ENCODE measurements at regions not wholly inside any gene's neighbourhood (a gene's known extent, or its start where the extent isn't known, plus 50 kb on each side); places are given as distances from the start of the nearest gene placed in this dataset.

DNA sequence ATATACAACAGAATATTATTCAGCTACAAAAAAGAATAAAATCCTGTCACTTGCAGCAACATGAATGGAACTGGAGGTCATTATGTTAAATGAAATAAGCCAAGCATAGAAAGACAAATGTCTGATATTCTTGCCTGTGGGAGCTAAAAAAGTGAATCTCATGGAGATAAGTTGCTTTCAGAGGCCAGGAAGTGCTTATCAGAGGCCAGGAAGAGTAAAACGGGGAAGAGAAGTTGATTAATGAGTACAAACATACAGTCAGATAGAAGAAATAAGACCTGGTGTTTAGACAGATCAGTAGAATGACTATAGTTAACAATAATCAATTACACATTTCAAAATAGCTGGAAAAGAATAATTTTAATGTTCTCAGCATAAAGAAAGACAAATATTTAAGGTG lies 54.4 kb upstream of the CPHXL start:
- Mint-ChIP-seq H3K36me3 (no peaks in the 10 kb centered on the region), H3K4me1 (no peaks in the 10 kb centered on the region), H3K27me3 (ENCODE audit: low read depth in 3 of 3) (peaks cover 7 to 15% (median 11%) of the 10 kb centered on the region in 3 donors), H3K9me3 (peaks cover 0 to 1% (median 0%) of the 10 kb centered on the region in 6 donors), H3K4me3 (no peak overlapping the region), H3K27ac (no peak overlapping the region)
- DNase-seq, result no peak

DNA sequence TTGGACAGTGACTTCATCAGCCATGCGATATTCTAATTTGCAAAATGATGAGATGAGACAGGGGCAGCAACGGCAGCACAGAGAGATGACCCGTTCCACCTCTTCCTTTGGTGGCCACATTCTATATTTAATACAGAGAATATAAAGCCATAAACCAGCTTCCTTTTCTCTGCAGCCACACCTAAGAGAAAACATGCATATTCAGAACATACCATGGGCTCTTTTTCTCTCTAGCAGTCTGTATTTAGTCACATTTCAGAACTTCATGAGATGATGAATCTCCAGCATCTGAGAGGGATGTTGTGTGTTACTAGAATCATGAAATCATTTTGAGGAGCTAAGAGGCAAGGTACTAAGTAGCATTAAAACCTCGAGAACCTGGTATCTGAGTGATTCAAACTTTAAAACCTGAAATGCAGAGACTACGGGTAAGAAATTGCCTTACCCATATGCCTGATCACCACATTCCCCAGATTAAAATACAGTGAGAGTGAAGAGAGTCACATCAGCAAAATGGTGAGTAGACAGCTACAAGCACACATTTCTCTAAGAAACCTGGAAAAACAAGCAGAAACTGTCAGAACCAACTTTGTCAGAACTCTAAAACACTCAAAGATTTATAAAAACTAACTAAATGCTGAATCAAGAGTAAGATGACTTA lies 55.5 kb upstream of the CPHXL start:
- DNase-seq, result no peak
- no peak overlapping the region for H3K27ac Mint-ChIP-seq
- H3K4me1 Mint-ChIP-seq, result no peaks in the 10 kb centered on the region
- peaks cover 4 to 12% (median 9%) of the 10 kb centered on the region in 3 donors for H3K27me3 Mint-ChIP-seq (ENCODE audit: low read depth in 3 of 3)
- H3K4me3 Mint-ChIP-seq, result no peak overlapping the region
- H3K36me3 Mint-ChIP-seq, result no peaks in the 10 kb centered on the region
- peaks cover 0 to 1% (median 0%) of the 10 kb centered on the region in 6 donors for H3K9me3 Mint-ChIP-seq

DNA sequence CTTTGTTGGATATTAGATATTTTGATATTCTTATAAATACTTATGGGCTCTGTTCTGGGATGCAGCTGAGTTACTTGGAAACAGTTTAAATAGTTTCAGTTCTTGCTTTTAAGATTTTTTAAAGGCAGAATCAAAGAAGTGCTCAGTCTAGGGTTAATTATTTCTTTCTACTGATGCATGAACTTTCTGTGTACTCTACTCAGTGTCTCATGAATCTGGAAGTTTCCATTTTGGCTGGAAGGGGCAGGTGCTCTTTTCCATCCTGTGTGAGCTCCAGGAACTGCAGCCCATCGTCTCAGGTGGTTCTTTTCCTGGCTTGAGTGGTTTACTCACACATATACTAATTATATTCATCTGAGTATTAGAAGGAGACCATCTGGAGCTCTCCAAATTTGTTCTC lies 61.1 kb upstream of the CPHXL start:
- H3K9me3 Mint-ChIP-seq, result peaks cover 0 to 1% (median 0%) of the 10 kb centered on the region in 6 donors
- no peaks in the 10 kb centered on the region for H3K36me3 Mint-ChIP-seq
- no peak overlapping the region for H3K4me3 Mint-ChIP-seq
- H3K27me3 Mint-ChIP-seq (ENCODE audit: low read depth in 3 of 3), result peaks cover 7 to 12% (median 8%) of the 10 kb centered on the region in 3 donors
- H3K4me1 Mint-ChIP-seq, result no peaks in the 10 kb centered on the region
- no peak overlapping the region for H3K27ac Mint-ChIP-seq
- no peak for DNase-seq

DNA sequence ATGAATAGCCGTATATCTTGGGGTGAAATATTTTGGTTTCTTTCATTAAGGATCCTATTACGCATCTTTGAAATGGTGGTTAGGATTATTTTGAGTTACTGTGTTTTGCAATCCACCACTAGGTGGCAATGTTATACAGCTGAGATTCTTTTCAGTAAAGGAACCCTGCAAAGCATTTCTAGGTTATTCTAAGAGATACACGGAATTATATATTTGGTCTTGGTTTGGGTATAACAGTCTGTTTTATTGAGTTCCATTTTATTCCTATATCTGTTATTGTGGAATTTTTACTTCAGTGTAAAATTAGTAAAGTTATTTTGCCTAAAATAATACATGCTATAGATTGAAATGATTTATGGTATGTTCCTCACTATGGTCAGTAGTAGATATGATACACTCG lies 62.9 kb upstream of the CPHXL start:
- H3K4me1 Mint-ChIP-seq, result no peaks in the 10 kb centered on the region
- no peaks in the 10 kb centered on the region for H3K36me3 Mint-ChIP-seq
- no peaks in the 10 kb centered on the region for H3K9me3 Mint-ChIP-seq
- no peak overlapping the region for H3K27ac Mint-ChIP-seq
- DNase-seq, result peak in 2 of 3 donors; percentile 13 to 19
- H3K4me3 Mint-ChIP-seq, result no peak overlapping the region
- H3K27me3 Mint-ChIP-seq (ENCODE audit: low read depth in 3 of 3), result peaks cover 4 to 7% (median 6%) of the 10 kb centered on the region in 3 donors

DNA sequence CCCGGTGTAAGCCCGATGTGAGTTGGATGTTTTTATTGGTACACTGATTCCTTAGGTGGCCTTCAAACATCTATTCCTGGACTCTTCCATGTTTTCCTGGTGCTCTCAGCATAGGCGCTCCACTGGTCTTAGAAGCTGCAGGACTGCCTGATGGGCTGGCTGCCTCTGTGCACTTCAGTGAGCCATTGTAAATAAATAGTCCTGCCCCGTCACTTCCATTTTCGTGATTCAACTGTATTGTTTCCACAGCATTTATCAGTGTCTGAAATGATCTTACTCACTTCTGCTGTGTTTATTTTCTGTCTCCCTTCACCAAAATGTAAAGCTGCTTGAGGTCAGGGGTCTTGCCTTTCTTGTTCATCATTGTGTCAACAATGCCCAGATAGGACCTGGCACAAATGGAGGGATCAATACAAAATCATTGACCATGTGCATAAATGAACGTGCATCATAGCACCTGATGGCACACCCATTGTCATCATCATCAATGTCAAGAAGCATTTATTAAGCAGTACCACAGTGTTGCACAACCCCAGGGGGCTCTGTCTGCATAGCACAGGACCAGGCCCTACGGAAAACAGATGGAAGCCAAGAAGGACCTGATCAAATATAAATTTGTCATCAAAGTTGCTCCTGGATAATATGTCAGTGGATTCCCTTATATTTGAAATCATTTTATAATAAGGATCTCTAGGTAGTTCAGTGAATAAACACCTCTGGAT lies 66.6 kb upstream of the CPHXL start:
- H3K9me3 Mint-ChIP-seq, result no peaks in the 10 kb centered on the region
- peaks cover 3 to 5% (median 5%) of the 10 kb centered on the region in 3 donors for H3K27me3 Mint-ChIP-seq (ENCODE audit: low read depth in 3 of 3)
- H3K4me1 Mint-ChIP-seq, result no peaks in the 10 kb centered on the region
- no peak for DNase-seq
- no peak overlapping the region for H3K4me3 Mint-ChIP-seq
- H3K36me3 Mint-ChIP-seq, result no peaks in the 10 kb centered on the region
- no peak overlapping the region for H3K27ac Mint-ChIP-seq

DNA sequence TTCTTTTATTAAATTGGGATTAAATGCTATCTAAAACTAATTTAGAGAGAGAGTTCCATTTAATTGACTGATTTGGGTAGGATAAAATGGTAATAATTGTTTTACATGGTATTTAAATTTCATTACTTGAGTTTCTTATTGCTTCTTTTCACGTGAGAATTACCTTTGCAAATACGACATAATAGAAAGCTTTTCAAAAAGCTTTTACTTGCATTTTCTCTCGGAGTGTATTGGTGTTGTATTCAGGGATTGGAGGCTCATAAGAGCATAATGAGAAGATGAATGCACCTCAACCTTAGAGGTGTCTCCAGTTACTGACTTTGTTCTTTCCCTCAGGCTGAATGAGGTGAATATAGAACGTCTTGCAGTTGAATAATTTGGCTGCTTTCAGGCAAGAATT lies 67.4 kb upstream of the CPHXL start:
- no peaks in the 10 kb centered on the region for H3K9me3 Mint-ChIP-seq
- H3K27me3 Mint-ChIP-seq (ENCODE audit: low read depth in 3 of 3), result peaks cover 3 to 5% (median 4%) of the 10 kb centered on the region in 3 donors
- no peaks in the 10 kb centered on the region for H3K36me3 Mint-ChIP-seq
- H3K27ac Mint-ChIP-seq, result no peak overlapping the region
- no peak for DNase-seq
- no peak overlapping the region for H3K4me3 Mint-ChIP-seq
- no peaks in the 10 kb centered on the region for H3K4me1 Mint-ChIP-seq

DNA sequence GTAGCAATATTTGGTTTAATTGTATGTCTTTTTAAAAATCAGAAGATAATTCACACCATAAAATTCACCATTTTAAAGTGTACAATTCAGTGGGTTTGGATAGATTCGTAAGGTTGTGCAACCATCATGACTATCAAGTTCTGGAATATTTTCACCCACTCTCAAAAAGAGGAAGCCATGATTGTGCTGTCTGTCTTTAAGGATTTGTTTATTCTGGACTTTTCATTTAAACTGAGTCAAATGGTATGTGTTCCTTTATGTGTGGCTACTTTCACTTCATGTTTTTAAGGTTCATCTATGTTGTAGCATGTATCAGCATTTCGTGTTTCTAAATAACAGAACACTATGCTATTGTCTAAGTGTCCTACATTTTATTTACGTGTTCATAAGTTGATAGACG lies 68.1 kb upstream of the CPHXL start:
- H3K27me3 Mint-ChIP-seq (ENCODE audit: low read depth in 3 of 3), result peaks cover 4 to 6% (median 5%) of the 10 kb centered on the region in 3 donors
- no peak overlapping the region for H3K27ac Mint-ChIP-seq
- H3K4me1 Mint-ChIP-seq, result no peaks in the 10 kb centered on the region
- no peaks in the 10 kb centered on the region for H3K9me3 Mint-ChIP-seq
- no peaks in the 10 kb centered on the region for H3K36me3 Mint-ChIP-seq
- no peak for DNase-seq
- H3K4me3 Mint-ChIP-seq, result no peak overlapping the region

DNA sequence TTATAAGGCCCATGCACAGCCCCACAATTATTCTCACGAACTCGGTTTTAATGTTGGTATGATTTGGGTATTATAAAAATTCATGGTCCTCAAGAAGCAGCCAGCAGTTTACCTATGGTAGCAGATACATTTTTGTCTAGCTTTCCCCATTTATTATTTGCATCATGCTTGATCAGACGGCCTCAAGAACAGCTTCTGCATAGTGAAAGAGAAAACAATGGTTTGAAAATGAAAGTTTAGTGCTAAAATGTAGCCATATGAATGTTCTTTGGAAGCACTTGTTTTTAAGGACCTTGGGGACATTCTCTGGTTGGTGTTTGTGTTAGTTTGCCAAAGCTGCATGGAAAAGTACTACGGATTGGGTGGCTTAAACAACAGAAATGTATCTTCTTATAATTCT lies 72.4 kb upstream of the CPHXL start:
- Mint-ChIP-seq H3K4me3 (no peak overlapping the region), H3K27me3 (ENCODE audit: low read depth in 3 of 3) (peaks cover 0 to 6% (median 4%) of the 10 kb centered on the region in 3 donors), H3K27ac (no peak overlapping the region), H3K36me3 (no peaks in the 10 kb centered on the region), H3K9me3 (no peaks in the 10 kb centered on the region), H3K4me1 (no peaks in the 10 kb centered on the region)
- DNase-seq, result no peak

DNA sequence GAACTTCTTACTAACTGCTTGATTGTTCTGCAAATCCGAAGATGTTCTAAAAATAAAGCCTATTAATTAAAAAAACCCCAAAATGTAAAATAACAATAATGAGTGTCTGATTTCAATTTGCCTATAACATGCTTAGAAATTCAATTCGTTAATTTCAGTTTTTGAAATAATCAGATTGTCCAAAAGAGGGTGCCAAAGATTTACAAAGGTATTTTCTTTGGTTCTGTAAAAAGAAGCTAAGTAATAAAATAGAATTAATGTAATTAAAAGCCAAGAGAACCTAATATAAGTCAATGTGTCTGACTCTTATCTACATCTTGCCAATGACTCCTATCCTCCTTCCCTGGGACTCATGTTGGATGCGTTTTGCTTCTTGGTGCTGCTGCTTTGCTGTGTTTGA lies 75.0 kb upstream of the CPHXL start:
- H3K27me3 Mint-ChIP-seq (ENCODE audit: low read depth in 3 of 3), result peaks cover 2 to 8% (median 2%) of the 10 kb centered on the region in 3 donors
- no peaks in the 10 kb centered on the region for H3K36me3 Mint-ChIP-seq
- no peak for DNase-seq
- no peak overlapping the region for H3K27ac Mint-ChIP-seq
- no peaks in the 10 kb centered on the region for H3K4me1 Mint-ChIP-seq
- H3K4me3 Mint-ChIP-seq, result no peak overlapping the region
- H3K9me3 Mint-ChIP-seq, result no peaks in the 10 kb centered on the region

DNA sequence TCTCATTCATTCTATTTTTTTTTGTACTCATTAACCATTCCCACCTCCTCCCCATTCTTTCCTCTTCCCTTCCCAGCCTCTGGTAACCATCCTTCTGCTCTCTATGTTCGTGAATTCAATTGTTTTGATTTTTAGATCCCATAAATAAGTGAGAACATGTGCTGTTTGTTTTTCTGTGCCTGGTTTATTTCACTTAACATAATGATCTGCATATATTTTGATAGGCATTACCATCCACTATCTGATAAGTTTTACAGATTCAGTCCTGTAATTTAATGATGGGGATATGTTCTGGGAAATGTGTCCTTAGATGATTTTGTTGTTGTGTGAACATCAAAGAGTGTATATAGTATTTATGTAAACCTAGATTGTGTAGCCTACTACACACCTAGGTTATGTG lies 77.5 kb upstream of the CPHXL start:
- Mint-ChIP-seq H3K4me3 (no peak overlapping the region), H3K36me3 (no peaks in the 10 kb centered on the region), H3K27ac (no peak overlapping the region), H3K4me1 (no peaks in the 10 kb centered on the region), H3K9me3 (no peaks in the 10 kb centered on the region), H3K27me3 (ENCODE audit: low read depth in 3 of 3) (peaks cover 2 to 4% (median 2%) of the 10 kb centered on the region in 3 donors)
- DNase-seq, result no peak

DNA sequence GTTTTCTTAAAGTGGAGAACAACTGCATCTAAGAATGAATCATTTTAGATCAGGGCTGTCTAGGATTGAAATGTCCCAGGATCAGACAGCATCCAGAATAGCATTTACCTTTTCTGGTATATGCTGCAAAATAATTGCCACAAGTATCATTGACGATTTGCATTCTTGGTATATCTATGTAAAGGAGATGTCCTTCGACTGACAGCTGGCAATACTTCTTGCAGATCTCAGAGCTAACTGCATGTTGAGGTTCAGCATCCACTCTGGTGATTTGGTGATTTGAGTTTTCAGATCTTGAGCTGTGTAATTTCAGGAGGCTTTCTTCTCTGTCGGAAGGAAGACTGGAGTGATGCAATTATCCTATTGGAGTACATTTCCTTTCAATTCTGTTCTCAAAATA lies 78.1 kb upstream of the CPHXL start:
- H3K27ac Mint-ChIP-seq, result no peak overlapping the region
- no peaks in the 10 kb centered on the region for H3K9me3 Mint-ChIP-seq
- no peaks in the 10 kb centered on the region for H3K36me3 Mint-ChIP-seq
- no peak overlapping the region for H3K4me3 Mint-ChIP-seq
- H3K4me1 Mint-ChIP-seq, result no peaks in the 10 kb centered on the region
- peaks cover 2% of the 10 kb centered on the region in 3 donors for H3K27me3 Mint-ChIP-seq (ENCODE audit: low read depth in 3 of 3)
- no peak for DNase-seq

DNA sequence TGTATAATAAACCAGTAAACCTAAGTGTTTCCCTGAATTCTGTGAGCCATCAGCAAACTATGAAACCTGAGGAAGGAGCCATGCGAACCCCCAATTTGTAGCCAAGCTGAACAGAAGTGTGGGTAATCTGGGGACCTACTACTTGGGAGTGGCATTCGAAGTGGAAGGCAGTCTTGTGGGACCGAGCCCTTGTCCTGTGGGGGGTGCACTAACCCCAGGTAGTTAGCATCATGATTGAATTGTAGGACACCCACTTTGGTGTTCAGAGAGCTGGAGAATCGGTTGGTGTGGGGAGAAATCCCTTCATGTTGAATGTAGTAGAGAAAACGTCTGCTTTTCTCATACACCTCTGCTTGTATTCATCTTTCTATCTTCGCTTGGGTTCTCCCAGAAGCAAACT lies 79.7 kb upstream of the CPHXL start:
- no peak for DNase-seq
- Mint-ChIP-seq H3K27me3 (ENCODE audit: low read depth in 3 of 3) (peaks cover 2 to 10% (median 2%) of the 10 kb centered on the region in 3 donors), H3K4me1 (no peaks in the 10 kb centered on the region), H3K27ac (no peak overlapping the region), H3K36me3 (no peaks in the 10 kb centered on the region), H3K9me3 (no peaks in the 10 kb centered on the region), H3K4me3 (no peak overlapping the region)

DNA sequence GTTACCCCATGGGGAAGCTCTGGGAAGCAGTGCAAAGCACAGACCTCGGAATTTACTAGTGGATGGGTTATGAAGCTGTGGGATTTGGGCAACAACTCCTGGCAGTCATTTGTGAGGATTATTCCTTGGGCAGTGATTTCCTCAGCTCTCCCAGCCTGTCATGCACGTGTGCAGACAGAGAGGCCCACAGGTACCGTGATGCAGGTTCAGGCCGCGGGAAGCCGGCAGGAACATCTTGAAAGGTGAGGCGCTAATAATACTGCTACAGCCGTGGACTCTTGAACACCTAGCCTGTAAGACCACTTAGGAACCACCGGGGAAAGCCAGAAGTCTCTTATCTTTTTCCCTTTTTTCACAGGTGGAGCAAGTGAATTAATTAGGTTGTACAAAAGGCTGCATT lies 80.2 kb upstream of the CPHXL start:
- Mint-ChIP-seq H3K36me3 (no peaks in the 10 kb centered on the region), H3K4me3 (no peak overlapping the region), H3K9me3 (no peaks in the 10 kb centered on the region), H3K27me3 (ENCODE audit: low read depth in 3 of 3) (peaks cover 2 to 10% (median 2%) of the 10 kb centered on the region in 3 donors), H3K27ac (no peak overlapping the region), H3K4me1 (no peaks in the 10 kb centered on the region)
- no peak for DNase-seq

DNA sequence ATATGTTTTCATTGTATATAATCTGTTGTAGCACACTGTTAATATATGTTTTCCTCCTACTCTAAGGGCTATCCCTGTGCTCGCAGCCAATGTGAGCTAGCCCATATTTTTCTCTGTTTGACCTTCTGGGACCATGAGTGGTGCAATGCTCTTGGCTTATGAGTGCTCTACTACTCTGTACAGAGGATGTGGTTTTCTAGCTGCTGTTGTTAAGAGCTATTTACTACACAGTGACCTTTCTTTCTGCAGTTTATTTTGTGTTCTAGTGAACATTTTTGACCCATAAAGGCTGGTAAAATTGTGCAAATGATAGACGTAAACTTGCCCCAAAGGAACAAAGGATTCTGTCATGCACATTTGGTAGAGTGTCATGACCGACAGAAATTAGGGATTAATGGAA lies 84.1 kb upstream of the CPHXL start:
- H3K9me3 Mint-ChIP-seq, result no peaks in the 10 kb centered on the region
- H3K36me3 Mint-ChIP-seq, result no peaks in the 10 kb centered on the region
- H3K4me3 Mint-ChIP-seq, result no peak overlapping the region
- no peak for DNase-seq
- H3K27me3 Mint-ChIP-seq (ENCODE audit: low read depth in 3 of 3), result peaks cover 2 to 10% (median 8%) of the 10 kb centered on the region in 3 donors
- H3K27ac Mint-ChIP-seq, result no peak overlapping the region
- no peaks in the 10 kb centered on the region for H3K4me1 Mint-ChIP-seq

Measured in immature natural killer cell (primary cell).